ENCODE measurements at regions not wholly inside any gene's neighbourhood (a gene's known extent, or its start where the extent isn't known, plus 50 kb on each side); places are given as distances from the start of the nearest gene placed in this dataset.

DNA sequence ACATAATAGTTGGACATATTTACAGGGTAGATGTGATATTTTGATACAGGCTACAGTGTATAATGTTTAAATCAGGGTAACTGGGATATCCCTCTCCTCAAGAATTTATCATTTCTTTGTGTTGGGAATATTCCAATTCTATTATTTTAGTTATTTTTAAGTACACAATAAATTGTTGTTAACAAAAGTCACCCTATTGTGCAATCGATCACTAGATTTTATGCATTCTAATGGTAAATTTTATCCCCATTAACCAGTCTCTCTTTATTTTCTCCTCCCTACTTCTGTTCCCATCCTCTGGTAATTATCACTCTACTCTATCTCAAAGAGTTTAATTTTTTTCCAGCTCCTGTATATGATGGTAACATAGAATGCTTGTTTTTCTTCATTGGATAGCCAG is 1631.9 kb upstream of the PABPC4L start:
- TF ChIP-seq ZNF350 (tag by site-specific recombination; IDR thresholded peaks at IDR 0.05) (no peak), ZNF560 (tag by site-specific recombination; IDR thresholded peaks at IDR 0.05; ENCODE audit: borderline replicate concordance) (no peak), ZBTB8A (tag by site-specific recombination; IDR thresholded peaks at IDR 0.05) (no peak), ZNF274 (IDR thresholded peaks at IDR 0.05; ENCODE audit: low read length) (no peak), ZNF274 (tag by site-specific recombination; IDR thresholded peaks at IDR 0.05; ENCODE audit: borderline replicate concordance) (no peak), ZNF843 (tag by site-specific recombination; IDR thresholded peaks at IDR 0.05) (no peak), ZBTB10 (tag by site-specific recombination; IDR thresholded peaks at IDR 0.05) (no peak), WT1 (tag by site-specific recombination; IDR thresholded peaks at IDR 0.05) (no peak)
- TF ChIP-seq, protein P1, sequence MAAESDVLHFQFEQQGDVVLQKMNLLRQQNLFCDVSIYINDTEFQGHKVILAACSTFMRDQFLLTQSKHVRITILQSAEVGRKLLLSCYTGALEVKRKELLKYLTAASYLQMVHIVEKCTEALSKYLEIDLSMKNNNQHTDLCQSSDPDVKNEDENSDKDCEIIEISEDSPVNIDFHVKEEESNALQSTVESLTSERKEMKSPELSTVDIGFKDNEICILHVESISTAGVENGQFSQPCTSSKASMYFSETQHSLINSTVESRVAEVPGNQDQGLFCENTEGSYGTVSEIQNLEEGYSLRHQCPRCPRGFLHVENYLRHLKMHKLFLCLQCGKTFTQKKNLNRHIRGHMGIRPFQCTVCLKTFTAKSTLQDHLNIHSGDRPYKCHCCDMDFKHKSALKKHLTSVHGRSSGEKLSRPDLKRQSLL (tag by site-specific recombination; IDR thresholded peaks at IDR 0.05), result no peak
- TF ChIP-seq, protein P2, sequence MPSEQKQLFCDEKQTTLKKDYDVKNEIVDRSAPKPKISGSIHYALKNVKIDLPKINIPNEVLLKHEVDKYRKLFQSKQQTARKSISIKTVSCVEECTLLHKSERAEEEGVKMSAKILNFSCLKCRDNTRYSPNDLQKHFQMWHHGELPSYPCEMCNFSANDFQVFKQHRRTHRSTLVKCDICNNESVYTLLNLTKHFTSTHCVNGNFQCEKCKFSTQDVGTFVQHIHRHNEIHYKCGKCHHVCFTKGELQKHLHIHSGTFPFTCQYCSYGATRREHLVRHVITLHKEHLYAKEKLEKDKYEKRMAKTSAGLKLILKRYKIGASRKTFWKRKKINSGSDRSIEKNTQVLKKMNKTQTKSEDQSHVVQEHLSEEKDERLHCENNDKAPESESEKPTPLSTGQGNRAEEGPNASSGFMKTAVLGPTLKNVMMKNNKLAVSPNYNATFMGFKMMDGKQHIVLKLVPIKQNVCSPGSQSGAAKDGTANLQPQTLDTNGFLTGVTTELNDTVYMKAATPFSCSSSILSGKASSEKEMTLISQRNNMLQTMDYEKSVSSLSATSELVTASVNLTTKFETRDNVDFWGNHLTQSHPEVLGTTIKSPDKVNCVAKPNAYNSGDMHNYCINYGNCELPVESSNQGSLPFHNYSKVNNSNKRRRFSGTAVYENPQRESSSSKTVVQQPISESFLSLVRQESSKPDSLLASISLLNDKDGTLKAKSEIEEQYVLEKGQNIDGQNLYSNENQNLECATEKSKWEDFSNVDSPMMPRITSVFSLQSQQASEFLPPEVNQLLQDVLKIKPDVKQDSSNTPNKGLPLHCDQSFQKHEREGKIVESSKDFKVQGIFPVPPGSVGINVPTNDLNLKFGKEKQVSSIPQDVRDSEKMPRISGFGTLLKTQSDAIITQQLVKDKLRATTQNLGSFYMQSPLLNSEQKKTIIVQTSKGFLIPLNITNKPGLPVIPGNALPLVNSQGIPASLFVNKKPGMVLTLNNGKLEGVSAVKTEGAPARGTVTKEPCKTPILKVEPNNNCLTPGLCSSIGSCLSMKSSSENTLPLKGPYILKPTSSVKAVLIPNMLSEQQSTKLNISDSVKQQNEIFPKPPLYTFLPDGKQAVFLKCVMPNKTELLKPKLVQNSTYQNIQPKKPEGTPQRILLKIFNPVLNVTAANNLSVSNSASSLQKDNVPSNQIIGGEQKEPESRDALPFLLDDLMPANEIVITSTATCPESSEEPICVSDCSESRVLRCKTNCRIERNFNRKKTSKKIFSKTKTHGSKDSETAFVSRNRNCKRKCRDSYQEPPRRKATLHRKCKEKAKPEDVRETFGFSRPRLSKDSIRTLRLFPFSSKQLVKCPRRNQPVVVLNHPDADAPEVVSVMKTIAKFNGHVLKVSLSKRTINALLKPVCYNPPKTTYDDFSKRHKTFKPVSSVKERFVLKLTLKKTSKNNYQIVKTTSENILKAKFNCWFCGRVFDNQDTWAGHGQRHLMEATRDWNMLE (tag by site-specific recombination; conservative IDR thresholded peaks at IDR 0.05; ENCODE audit: low read depth), result no peak
- TF ChIP-seq, protein P3, sequence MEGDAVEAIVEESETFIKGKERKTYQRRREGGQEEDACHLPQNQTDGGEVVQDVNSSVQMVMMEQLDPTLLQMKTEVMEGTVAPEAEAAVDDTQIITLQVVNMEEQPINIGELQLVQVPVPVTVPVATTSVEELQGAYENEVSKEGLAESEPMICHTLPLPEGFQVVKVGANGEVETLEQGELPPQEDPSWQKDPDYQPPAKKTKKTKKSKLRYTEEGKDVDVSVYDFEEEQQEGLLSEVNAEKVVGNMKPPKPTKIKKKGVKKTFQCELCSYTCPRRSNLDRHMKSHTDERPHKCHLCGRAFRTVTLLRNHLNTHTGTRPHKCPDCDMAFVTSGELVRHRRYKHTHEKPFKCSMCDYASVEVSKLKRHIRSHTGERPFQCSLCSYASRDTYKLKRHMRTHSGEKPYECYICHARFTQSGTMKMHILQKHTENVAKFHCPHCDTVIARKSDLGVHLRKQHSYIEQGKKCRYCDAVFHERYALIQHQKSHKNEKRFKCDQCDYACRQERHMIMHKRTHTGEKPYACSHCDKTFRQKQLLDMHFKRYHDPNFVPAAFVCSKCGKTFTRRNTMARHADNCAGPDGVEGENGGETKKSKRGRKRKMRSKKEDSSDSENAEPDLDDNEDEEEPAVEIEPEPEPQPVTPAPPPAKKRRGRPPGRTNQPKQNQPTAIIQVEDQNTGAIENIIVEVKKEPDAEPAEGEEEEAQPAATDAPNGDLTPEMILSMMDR (tag by site-specific recombination; IDR thresholded peaks at IDR 0.05), result no peak
